ENCODE measurements at regions not wholly inside any gene's neighbourhood (a gene's known extent, or its start where the extent isn't known, plus 50 kb on each side); places are given as distances from the start of the nearest gene placed in this dataset.
"Not testable (repeated sequence)": the region's sequence is repeated elsewhere in the genome, so short reads cannot be mapped to it uniquely, and the experiment has no call there.

DNA sequence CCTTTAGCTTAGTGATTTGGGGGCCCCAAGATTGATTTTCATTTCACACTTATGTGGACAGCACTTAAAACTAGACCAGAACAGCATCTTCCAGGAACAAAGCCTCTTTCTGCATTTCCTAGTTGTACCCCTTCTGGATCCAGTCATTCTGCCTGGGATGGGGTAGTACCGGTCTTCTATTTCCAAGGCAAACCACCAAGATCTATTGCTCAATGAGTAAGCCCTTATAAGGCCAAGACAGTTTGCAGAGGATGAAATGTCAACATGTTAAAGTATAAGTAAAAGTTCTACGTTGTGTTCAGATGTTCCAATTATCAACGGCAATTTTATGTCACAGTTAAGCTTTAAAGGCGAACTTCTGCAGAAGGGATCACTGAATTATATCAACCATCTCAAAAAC, 106.9 kb upstream of the ZNF746 start:
- no peak for DNase-seq (ENCODE audit: low spot score)

DNA sequence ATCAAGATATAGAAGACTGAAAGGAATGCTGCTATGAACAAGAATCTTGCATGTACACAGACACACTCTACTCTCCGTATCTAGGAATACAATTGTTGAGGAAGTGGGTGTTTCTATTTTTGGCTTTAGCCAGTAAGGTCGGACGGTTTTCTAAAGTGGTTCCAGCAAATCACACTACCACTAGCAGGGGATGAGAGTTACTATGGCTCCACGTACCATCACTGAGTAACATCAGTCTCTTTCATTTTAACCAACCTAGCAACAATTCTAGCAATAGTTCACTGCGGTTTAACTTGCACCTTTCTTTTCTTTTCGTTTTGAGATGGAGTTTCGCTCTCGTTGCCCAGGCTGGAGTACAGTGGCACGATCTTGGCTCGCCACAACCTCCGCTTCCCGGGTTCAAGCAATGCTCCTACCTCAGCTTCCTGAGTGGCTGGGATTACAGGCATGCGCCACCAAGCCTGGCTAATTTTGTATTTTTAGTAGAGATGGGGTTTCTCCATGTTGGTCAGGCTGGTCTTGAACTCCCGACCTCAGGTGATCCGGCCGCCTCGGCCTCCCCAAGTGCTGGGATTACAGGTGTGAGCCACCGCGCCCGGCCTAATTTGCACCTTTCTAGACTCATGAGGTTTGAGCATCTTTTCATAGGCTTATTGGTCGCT, 103.2 kb upstream of the ZNF746 start:
- not testable (repeated sequence) for DNase-seq (ENCODE audit: low spot score)

DNA sequence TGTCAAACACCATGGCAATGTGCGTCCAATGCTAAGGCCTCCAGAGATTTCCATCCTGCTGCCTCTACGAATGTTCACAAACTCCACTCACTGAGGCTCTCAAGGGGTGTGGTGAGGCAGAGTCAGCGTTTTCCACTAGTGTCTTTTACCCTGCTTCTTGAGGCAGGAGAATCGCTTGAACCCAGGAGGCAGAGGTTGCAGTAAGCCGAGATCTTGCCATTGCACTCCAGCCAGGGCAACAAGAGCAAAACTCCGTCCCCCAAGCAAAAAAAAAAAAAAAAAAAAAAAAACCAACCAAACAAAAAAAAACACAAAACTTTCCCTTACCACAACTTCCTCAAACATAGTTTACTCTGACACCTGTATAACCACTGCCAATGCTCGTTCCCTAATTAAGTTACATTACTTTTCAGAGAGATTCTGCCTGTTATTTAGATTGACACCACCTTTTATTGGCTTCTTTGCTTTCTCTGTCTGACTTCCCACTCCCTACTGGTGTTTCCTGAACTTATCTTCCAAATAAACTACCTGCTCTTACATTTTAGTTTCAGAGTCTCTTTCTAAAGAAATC, 102.1 kb upstream of the ZNF746 start:
- DNase-seq (ENCODE audit: low spot score): no peak

DNA sequence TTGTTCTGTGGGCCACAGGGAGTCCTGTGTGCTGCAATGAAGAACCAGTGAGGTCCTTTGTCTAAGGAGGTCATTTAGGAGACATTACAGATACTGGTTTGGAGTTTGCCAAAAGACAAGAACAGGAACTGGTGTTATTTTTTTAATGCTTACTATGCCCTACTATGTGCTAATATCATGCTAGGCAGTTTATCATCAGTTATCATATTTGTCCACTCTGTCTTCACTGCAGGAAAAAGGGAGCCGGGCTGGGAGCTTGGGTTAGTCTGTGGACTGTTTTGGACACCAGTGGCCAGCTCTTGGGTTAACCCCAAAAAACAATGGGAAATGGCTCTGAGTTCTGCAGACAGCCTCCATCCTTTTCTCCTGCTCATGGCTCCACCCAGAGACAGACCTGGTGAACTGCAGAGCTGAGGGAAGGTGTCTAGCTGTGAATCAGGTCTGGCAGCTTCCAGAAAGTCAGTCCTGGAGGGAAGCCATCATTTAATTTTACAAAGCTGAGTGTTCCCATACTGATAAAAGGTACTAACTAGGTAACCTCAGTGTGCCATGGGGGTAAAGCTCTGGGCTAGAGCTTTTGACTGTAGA, 101.2 kb upstream of the ZNF746 start:
- DNase-seq (ENCODE audit: low spot score): peak; percentile 31

DNA sequence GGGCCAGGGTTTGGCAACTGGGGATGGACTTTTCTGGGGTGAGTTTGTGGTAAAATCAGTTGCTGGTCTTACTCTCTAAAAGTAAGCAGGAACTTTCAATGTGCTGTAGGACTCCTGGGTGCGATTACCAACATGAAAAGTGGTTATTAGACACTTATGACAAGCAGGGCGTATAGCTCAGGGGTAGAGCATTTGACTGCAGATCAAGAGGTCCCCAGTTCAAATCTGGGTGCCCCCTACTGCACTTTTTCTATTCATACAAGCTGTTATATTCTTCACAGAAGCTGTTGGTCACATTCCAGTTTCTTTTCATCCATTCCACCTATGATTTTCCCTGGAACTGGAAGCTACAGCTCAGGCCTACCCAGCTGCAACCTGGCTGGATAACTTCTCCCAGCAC, 100.2 kb upstream of the ZNF746 start:
- DNase-seq (ENCODE audit: low spot score): not testable (repeated sequence)

DNA sequence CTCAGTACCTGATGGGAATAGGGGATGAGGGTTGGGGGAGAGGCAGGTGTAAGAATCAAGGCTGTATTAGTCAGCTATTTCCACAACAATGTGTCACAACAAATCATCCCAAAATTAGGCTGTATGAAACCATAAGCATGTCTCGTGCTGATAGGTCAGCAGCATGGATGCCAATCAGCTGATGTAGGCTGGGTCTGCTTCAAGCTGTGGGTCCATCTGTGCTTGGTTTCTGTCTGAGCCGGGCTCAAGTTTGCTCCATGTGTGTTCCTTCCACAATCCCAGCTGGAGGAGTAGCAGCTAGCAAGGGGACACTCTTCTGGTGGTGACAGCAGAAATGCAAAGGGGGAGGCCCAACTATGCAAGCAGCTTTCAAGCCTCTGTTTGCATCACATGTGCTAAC, 97.9 kb upstream of the ZNF746 start:
- no peak for DNase-seq (ENCODE audit: low spot score)

DNA sequence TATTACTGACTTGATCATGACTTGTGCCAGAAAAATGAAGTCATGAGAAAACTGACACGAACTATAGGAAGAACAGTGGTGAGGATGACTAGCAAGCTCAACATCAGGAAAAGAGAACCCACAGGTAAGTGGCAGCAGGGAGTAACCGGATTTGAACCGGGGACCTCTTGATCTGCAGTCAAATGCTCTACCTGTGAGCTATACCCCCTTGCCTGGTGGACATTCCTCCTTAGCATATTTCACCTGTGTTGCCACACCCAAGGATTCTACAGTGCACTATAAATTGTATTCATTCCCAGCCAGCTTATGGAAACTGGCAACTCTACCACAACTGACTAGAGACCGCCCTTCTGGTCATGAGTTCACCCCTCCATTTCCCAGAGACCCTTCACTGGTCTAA, 97.5 kb upstream of the ZNF746 start:
- no peak for DNase-seq (ENCODE audit: low spot score)

DNA sequence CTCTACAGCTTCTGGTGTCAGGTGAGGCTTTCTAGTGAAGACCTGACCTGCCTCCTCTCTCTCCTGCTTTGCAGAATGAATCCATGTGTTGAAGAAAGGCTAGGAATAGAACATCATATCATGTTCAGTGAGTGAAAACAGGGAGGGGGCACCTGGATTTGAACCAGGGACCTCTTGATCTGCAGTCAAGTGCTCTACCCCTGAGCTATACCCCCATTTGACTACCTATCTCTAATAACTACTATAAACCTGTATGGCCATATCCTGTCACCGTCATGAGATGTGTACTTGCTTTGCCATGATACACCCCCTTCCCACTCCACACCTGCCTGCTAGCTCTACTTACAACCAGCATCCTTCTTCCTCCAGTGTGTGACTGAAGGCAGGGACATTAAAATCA, 91.3 kb upstream of the ZNF746 start:
- no peak for DNase-seq (ENCODE audit: low spot score)

DNA sequence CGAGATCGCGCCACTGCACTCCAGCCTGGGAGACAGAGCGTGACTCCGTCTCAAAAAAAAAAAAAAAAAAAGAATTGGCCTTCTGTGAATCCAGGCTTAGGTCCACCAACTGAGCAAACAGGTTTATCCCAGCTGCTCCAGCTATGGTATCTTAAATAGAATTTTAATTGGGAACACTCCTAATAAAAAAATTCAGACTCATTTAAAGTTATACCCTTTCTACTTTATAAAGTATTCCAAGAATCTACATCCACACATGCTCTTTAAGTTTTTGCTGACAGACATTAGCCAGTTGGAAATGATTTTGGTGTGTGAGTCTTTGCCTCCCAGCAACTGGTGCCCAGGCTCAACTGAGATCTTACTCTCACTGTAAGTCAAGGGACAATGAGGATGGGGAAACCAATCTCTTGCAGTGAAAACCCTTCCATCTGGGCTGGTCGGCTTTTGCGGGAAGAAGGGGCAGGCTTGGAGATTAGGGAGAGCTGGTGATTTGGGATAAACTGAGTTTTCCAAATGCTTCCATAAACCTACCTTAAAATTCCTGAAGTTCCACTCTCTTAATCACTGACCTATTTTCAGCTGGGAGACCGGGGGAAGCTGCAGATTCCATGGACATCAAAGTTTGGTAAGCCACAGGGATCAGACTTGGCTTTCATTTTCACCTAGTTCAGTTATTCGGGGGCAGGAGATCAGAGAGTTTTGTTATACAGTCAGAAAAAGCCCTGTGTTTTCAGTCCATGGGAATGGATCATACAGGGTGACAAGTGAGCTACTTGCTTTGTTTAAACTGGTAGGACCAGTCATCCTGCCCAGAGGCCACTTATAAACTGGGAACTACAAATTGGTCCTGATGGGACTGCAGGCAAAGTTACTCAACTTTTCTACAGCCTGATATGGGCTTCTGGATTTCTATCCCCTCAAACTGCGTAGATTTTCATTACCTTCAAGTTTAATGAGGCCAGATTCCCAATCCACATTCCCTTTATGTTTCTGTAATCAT, 89.3 kb upstream of the ZNF746 start:
- DNase-seq (ENCODE audit: low spot score): no peak

DNA sequence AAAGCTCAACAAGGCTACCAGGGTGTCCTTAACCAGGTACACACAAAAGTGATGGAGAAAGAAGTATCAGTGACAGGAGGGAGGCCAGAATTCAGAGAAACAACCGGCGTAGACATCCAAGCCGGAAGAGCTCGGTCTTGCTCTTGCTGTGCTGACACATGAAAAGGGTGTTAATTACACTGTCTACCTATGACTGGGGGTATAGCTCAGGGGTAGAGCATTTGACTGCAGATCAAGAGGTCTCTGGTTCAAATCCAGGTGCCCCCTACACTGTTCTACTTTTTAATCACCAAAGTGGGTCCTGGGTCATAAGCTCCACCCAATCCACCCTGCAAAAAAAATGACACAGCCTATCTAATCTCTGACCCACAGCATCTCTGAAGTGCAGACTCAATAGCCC, 86.9 kb upstream of the ZNF746 start:
- no peak for DNase-seq (ENCODE audit: low spot score)

DNA sequence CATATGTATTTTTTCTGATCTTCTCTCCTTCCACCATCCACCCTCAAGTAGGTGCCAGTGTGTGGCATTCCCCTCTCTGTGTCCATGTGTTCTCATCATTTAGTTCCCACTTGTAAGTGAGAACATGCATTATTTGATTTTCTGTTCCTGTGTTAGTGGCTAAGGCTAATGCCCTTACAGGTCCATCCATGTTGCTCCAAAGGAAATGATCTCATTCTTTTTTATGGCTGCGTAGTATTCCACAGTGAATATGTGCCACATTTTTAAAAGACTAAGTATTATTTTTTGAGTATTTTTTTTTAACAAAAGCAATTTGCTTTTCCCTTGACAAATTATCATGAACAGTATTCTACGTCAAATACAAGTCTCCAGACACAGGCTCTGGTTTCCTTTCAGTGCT, 86.4 kb upstream of the ZNF746 start:
- DNase-seq (ENCODE audit: low spot score): no peak

DNA sequence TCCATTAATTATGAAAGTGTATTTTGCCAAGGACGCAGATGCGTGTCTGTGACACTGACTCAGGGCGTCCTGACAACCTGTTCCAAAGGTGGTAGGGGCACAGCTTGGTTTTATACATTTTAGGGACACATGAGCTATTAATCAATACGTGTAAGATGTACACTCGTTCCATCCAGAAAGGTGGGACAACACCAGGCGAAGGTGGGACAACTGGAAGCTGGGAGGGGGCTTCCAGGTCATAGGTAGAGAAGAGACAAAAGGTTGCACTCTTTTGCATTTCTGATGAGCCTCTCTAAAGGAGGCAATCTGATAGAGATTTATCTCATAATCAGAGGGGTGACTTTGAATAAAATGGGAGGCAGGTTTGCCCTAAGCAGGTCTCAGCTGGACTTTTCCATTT, 82.7 kb upstream of the ZNF746 start:
- DNase-seq (ENCODE audit: low spot score): no peak

DNA sequence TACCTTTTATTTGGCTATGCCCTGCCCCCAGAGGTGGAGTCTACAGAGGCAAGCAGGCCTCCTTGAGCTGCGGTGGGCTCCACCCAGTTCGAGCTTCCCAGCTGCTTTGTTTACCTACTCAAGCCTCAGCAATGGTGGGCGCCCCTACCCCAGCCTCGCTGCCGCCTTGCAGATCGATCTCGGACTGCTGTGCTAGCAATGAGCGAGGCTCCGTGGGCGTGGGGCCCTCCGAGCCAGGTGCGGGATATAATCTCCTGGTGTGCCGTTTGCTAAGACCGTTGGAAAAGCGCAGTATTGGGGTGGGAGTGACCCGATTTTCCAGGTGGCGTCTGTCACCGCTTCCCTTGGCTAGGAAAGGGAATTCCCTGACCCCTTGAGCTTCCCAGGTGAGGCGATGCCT, 81.8 kb upstream of the ZNF746 start:
- DNase-seq (ENCODE audit: low spot score): not testable (repeated sequence)

DNA sequence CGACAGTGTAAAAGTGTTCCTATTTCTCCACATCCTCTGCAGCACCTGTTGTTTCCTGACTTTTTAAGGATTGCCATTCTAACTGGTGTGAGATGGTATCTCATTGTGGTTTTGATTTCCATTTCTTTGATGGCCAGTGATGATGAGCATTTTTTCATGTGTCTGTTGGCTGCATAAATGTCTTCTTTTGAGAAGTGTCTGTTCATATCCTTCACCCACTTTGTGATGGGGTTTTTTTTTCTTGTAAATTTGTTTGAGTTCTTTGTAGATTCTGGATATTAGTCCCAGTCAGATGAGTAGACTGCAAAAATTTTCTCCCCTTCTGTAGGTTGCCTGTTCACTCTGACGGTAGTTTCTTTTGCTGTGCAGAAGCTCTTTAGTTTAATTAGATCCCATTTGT, 76.8 kb upstream of the ZNF746 start:
- DNase-seq (ENCODE audit: low spot score): not testable (repeated sequence)

DNA sequence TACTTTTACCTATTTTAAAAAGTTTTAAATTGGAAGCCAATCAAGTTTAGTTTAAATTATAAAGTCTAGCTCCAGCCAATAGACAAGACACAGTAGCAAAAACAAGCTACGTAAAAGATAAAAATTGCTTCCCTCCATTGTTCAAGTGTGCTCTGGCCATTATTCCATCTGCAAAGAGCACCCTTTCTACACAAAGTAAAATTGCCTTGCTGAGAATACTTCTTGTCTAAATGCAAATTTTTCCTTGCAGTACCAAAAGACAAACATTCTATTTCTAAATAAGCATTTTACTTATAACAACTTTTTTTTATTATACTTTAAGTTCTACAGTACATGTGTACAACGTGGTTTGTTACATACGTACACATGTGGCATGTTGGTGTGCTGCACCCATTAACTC, 75.9 kb upstream of the ZNF746 start:
- no peak for DNase-seq (ENCODE audit: low spot score)

DNA sequence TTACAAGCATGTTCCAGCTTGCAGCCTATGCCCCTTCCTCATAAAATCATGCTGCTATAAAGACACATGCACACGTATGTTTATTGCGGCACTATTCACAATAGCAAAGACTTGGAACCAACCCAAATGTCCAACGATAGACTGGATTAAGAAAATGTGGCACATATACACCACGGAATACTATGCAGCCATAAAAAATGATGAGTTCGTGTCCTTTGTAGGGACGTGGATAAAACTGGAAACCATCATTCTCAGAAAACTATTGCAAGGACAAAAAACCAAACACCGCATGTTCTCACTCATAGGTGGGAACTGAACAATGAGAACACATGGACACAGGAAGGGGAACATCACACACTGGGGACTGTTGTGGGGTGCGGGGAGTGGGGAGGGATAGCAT, 75.3 kb upstream of the ZNF746 start:
- not testable (repeated sequence) for DNase-seq (ENCODE audit: low spot score)

DNA sequence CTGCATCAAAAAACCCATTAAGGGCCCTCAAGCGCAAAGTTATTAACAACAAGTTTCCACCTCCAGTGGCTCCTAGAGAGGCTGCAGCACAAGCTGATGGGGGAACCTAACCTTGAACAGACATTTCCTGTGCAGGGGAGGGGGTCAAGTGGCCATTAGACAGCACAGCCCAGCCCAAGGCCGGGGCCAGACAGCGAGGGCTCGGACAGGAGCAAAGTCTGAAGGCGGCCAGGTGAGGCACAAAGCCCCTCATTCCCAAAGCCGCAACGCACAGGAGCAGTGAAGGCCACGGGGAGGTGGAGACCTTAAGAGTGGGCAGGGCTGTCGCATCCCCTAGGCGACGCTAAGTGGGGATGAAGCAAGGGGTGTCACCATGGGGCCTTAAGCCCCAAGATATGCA, 73.2 kb upstream of the ZNF746 start:
- DNase-seq (ENCODE audit: low spot score): no peak

DNA sequence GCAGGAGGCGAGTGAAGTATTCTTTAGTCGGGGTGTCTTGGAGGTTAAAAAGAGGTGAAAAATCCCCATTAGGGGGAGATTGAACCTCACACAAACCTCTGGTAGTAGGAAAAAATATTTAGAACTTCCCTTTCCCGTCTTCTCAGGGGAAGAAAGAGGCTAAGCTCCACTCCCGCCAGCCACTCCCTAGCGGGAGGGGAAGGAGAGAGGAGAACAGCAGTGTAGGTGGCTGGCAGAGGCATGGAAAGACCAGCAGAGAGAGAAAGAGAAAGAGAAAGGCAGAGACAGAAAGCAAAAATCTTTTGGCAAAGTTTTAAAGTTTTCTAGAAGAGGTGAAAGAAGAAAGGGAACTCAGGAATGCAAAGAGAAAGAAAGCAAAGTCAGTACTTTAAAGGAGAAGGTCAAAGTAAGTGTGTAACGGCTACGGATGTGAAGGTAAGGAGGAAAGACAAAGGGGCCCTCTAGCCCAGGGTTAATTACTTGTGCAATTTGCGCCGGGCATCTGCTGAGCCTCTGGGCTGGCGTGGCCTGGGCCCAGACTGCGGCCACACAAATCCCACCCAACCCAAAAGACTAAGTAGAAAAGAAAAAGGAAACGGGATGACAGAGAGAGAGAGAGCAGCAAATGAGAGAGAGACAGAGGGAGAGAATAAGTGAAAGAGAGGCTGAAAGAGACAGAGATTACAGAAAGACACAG, 72.3 kb upstream of the ZNF746 start:
- no peak for DNase-seq (ENCODE audit: low spot score)

DNA sequence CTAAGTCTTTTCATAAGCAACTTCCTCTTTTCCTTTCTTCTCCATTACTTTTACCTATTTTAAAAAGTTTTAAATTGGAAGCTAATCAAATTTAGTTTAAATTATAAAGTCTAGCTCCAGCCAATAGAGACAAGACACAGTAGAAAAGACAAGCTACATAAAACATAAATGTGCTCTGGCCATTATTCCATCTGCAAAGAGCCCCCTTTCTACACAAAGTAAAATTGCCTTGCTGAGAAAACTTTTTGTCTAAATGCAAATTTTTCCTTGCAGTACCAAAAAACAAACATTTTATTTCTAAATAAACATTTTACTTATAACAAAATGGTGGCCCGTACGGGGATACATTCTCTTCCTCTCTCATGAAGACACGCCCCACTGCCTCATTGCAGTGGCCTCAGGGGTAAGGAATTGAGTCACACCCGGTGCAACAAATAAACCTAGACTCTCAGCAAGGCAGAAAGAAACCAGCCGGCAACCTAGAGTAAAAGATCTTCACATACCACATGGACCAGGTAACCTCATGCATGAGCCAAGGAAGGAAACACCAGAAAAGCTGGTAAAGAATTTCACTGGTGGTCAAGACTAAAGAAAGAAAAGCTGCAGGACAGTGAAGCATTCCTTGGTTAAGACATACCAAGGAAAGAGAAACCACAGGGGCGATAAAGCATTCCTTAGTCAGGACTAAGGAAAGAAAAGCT, 71.6 kb upstream of the ZNF746 start:
- DNase-seq (ENCODE audit: low spot score): no peak

DNA sequence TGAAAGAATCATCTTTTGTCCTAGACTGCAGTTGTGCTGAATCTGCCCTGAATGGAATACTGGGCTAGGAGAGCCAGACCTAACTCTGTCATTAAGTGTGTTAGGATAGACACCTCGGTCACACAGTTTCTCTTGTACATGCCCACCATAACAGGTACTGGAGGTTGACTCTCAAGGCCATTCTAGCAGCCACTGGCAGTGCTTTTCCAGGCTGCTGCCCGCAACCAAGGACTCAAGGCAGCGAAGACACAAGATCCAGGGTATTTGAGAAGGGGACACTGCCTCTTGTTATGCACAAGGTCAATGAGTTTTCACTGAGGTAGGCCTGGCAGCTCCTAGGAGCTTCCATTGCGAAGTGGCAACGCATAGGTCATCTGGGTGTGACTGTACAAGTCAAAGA, 70.6 kb upstream of the ZNF746 start:
- no peak for DNase-seq (ENCODE audit: low spot score)

DNA sequence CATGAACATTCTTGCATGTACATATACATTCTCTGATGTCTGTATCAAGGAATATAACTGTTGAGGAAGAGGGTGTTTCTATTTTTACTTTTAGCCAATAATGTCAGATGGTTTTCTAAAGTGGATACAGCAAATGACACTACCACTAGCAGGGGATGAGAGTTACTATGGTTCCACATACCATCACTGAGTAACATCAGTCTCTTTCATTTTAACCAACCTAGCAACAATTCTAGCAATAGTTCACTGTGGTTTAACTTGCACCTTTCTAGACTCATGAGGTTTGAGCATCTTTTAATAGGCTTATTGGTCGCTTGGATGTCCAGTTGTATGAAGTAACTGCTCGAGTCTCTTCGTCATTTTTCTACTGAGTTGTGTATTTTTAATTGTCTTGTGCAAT, 68.5 kb upstream of the ZNF746 start:
- DNase-seq (ENCODE audit: low spot score): no peak

DNA sequence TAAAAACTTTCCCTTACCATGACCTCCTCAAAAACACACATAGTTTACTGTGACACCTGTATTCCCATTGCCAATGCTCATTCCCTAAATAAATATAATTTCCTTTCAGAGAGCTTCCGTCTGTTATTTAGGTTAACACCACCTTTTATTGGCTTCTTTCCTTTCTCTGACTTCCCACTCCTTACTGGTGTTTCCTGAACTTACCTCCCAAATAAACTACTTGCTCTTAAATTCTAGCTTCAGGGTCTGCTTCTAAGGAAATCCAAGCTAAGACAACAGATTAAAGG, 67.4 kb upstream of the ZNF746 start:
- no peak for DNase-seq (ENCODE audit: low spot score)
